Fibroblast of the aortic adventitia (primary cell): ENCODE measurements at regions not wholly inside any gene's neighbourhood (a gene's known extent, or its start where the extent isn't known, plus 50 kb on each side); places are given as distances from the start of the nearest gene placed in this dataset.
A peak's percentile ranks its signal among the peaks of the same experiment; 100 is the strongest.
"Not testable (repeated sequence)": the region's sequence is repeated elsewhere in the genome, so short reads cannot be mapped to it uniquely, and the experiment has no call there.

Source experiments
- DNase-seq: peaks from one replicate; pipeline ENCODE4 v3.0.0-alpha.2; 2010; ENCODE audit warnings: low read depth
- H3K4me3 ChIP-seq: 2 replicates; pipeline ENCODE4 v1.5.1; 2011; ENCODE audit warnings: low read depth, mild to moderate bottlenecking, control low read depth, low read length, moderate library complexity
- CTCF ChIP-seq: IDR thresholded peaks from 2 replicates; pipeline ENCODE4 v1.5.1; 2011; ENCODE audit warnings: mild to moderate bottlenecking, low read length, control low read depth, inconsistent platforms; ENCODE audit not compliant: insufficient read depth

DNA sequence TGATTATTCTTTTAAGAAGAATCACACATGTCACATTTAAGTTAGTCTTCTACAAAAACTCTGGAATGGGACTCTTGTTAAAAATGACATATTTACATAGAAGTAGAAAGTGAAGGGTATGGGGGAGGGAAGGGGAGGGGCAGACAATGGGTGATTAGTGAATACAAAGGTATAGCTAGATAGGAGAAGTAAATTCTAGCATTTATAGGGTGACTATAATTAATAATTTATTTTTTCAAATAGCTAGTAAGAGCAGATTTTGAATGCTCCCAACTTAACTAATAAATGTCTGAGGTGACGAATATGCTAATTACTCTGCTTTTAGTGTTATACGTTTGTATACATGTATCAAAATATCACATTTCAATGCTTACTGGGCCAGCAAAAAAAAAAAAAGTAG is 59.4 kb downstream of the BLTP3B start:
- TF ChIP-seq CTCF, result no peak
- no peak overlapping the region for H3K4me3 ChIP-seq
- no peak for DNase-seq

- not testable (repeated sequence) for H3K4me3 ChIP-seq, DNase-seq
Observed at GRCh38 chr12:100078777-100079176, 63.9 kb downstream of the BLTP3B start.

GRCh38 chr12:100077367-100077766 is 65.3 kb downstream of the BLTP3B start:
- no peak overlapping the region for H3K4me3 ChIP-seq
- TF ChIP-seq CTCF, result peak; percentile 9
- DNase-seq, result peak; percentile 11

GRCh38 chr12:100075598-100075997 is 67.1 kb downstream of the BLTP3B start:
- H3K4me3 ChIP-seq, result no peak overlapping the region
- no peak for TF ChIP-seq CTCF
- no peak for DNase-seq

DNA sequence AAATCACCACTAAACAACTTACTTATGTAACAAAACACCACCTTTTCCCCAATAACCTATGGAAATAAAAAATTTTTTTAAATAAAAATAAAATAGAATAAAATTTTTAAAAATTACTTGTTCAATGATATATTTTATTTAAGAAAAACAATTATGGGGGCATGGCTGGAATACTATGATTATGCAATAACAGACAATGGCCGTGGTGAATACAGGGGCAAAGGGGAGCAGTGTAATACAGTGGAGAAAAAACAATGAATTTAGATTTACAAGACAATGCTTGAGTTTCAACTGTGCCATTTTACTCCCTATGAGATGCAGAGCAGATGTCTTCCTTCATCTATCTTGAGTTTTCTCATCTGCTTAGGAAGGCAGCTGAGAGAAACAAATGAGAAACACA is 72.9 kb downstream of the BLTP3B start:
- H3K4me3 ChIP-seq, result no peak overlapping the region
- TF ChIP-seq CTCF, result no peak
- no peak for DNase-seq

DNA sequence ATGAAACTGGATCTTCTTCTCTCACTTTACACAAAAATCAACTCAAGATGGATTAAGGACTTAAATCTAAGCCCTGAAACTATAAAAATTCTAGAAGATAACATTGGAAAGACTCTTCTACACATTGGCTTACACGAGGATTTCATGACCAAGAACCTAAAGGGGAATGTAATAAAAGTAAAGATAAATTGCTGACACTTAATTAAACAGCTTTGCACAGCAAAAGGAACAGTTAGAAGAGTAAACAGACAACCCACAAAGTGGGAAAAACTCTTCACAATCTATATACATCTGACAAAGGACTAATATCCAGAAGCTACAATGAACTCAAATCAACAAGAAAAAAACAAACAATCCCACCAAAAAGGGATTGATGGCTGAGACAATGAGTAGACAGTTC is 74.4 kb downstream of the BLTP3B start:
- TF ChIP-seq CTCF, result no peak
- H3K4me3 ChIP-seq, result no peak overlapping the region
- no peak for DNase-seq

- DNase-seq, result peak; percentile 4
- no peak for TF ChIP-seq CTCF
- H3K4me3 ChIP-seq, result no peak overlapping the region
Observed at GRCh38 chr12:100061814-100062213, 77.1 kb upstream of the ANKS1B start.

- no peak overlapping the region for H3K4me3 ChIP-seq
- TF ChIP-seq CTCF, result peak; percentile 64
- peak; percentile 92 for DNase-seq
Observed at GRCh38 chr12:100058482-100059029, 73.8 kb upstream of the ANKS1B start.

GRCh38 chr12:100046202-100046601 is 61.5 kb upstream of the ANKS1B start:
- not testable (repeated sequence) for H3K4me3 ChIP-seq, DNase-seq
